ENCODE measurements at regions not wholly inside any gene's neighbourhood (a gene's known extent, or its start where the extent isn't known, plus 50 kb on each side); places are given as distances from the start of the nearest gene placed in this dataset.

- 45 to 62% methylated on average over 1 of the region's 1 CpG for WGBS, 2 donors
- no peak for DNase-seq
- Histone ChIP-seq H3K4me1 (no peaks in the 10 kb centered on the region), H3K4me3 (no peak overlapping the region), H3K27me3 (no peaks in the 10 kb centered on the region), H3K9me3 (no peaks in the 10 kb centered on the region), H3K27ac (no peak overlapping the region), H3K36me3 (no peaks in the 10 kb centered on the region)
- intact Hi-C loops (cut with DNase I): no loop called here
- TF ChIP-seq CTCF (IDR thresholded peaks at IDR 0.05) (no peak), POLR2A (IDR thresholded peaks at IDR 0.05) (no peak)
These were observed 399.3 kb downstream of the HTR7 start for GRCh38 chr10:90458571-90458970.

- no peaks in the 10 kb centered on the region for H3K36me3 ChIP-seq
- H3K4me1 ChIP-seq: no peaks in the 10 kb centered on the region
- no peak overlapping the region for H3K27ac ChIP-seq
- intact Hi-C loops (cut with DNase I): no loop called here
- no peak for DNase-seq
- no peaks in the 10 kb centered on the region for H3K9me3 ChIP-seq
- H3K27me3 ChIP-seq: no peaks in the 10 kb centered on the region
- WGBS, 2 donors: 10 to 27% methylated on average over 4 of the region's 4 CpGs
- TF ChIP-seq POLR2A (IDR thresholded peaks at IDR 0.05) (no peak), CTCF (IDR thresholded peaks at IDR 0.05) (no peak)
- H3K4me3 ChIP-seq: no peak overlapping the region
These were observed 396.2 kb downstream of the HTR7 start for GRCh38 chr10:90461437-90462155.

GRCh38 chr10:90462749-90463470 is 394.9 kb downstream of the HTR7 start:
- WGBS, 2 donors: 80 to 85% methylated on average over 1 to 2 of the region's 2 CpGs
- no peak for TF ChIP-seq POLR2A (IDR thresholded peaks at IDR 0.05)
- TF ChIP-seq CTCF (IDR thresholded peaks at IDR 0.05): no peak

GRCh38 chr10:90464329-90464728 is 393.5 kb downstream of the HTR7 start:
- no peak for DNase-seq
- Histone ChIP-seq H3K4me3 (no peak overlapping the region), H3K4me1 (no peaks in the 10 kb centered on the region), H3K36me3 (no peaks in the 10 kb centered on the region), H3K27ac (no peak overlapping the region), H3K27me3 (no peaks in the 10 kb centered on the region), H3K9me3 (no peaks in the 10 kb centered on the region)
- intact Hi-C loops (cut with DNase I): no loop called here
- 79 to 80% methylated on average over 1 of the region's 1 CpG for WGBS, 2 donors
- TF ChIP-seq POLR2A (IDR thresholded peaks at IDR 0.05): no peak
- no peak for TF ChIP-seq CTCF (IDR thresholded peaks at IDR 0.05)

More at GRCh38 chr10:90462749-90463470, 394.9 kb downstream of the HTR7 start:
- Histone ChIP-seq H3K27ac (no peak overlapping the region), H3K4me1 (no peaks in the 10 kb centered on the region), H3K9me3 (no peaks in the 10 kb centered on the region), H3K27me3 (no peaks in the 10 kb centered on the region), H3K36me3 (no peaks in the 10 kb centered on the region), H3K4me3 (no peak overlapping the region)
- intact Hi-C loops (cut with DNase I): no loop called here
- DNase-seq: no peak

- no peak overlapping the region for H3K27ac ChIP-seq
- intact Hi-C loops (cut with DNase I): no loop called here
These were observed 386.9 kb downstream of the HTR7 start for GRCh38 chr10:90470966-90471365.

More at GRCh38 chr10:90470966-90471365, 386.9 kb downstream of the HTR7 start:
- no peak for DNase-seq
- H3K4me1 ChIP-seq: no peaks in the 10 kb centered on the region
- H3K36me3 ChIP-seq: no peaks in the 10 kb centered on the region
- H3K9me3 ChIP-seq: no peaks in the 10 kb centered on the region
- no peak for TF ChIP-seq CTCF (IDR thresholded peaks at IDR 0.05)
- TF ChIP-seq POLR2A (IDR thresholded peaks at IDR 0.05): no peak
- 73 to 74% methylated on average over 1 of the region's 1 CpG for WGBS, 2 donors
- no peaks in the 10 kb centered on the region for H3K27me3 ChIP-seq
- no peak overlapping the region for H3K4me3 ChIP-seq
